Astrocyte (in vitro differentiated cells and primary cell): ENCODE measurements at regions not wholly inside any gene's neighbourhood (a gene's known extent, or its start where the extent isn't known, plus 50 kb on each side); places are given as distances from the start of the nearest gene placed in this dataset.

Experiments
- DNase-seq: peaks from one replicate; pipeline ENCODE4 v3.0.0-alpha.2; 2010; ENCODE audit warnings: low read depth
- FAIRE-seq: peaks from 2 replicates; lab custom pipeline; 2011; peaks lifted over from hg19 to GRCh38; lab: Jason Lieb, UNC
- H2AFZ ChIP-seq: 2 replicates; pipeline ENCODE4 v1.6.0; 2012; ENCODE audit warnings: low read depth, low read length, inconsistent platforms
- H3K27ac ChIP-seq: 2 replicates; pipeline ENCODE4 v1.5.1; 2011; ENCODE audit warnings: low read depth, low read length, inconsistent platforms
- H3K27me3 ChIP-seq: 2 replicates; pipeline ENCODE4 v1.6.0; 2011; ENCODE audit warnings: low read length, inconsistent platforms; ENCODE audit not compliant: insufficient read depth
- H3K36me3 ChIP-seq: 2 replicates; pipeline ENCODE4 v1.5.1; 2011; ENCODE audit warnings: low read length, inconsistent platforms; ENCODE audit not compliant: insufficient read depth
- H3K4me1 ChIP-seq: 2 replicates; pipeline ENCODE4 v1.5.1; 2011; ENCODE audit warnings: low read length, inconsistent platforms; ENCODE audit not compliant: insufficient read depth
- H3K4me2 ChIP-seq: 2 replicates; pipeline ENCODE4 v1.6.0; 2012; ENCODE audit warnings: low read length, inconsistent platforms
- H3K4me3 ChIP-seq: 2 replicates; pipeline ENCODE4 v1.5.1; 2011; ENCODE audit warnings: low read depth, mild to moderate bottlenecking, low read length, inconsistent platforms; ENCODE audit not compliant: insufficient read depth
- H3K79me2 ChIP-seq: 2 replicates; pipeline ENCODE4 v1.6.0; 2012; ENCODE audit warnings: mild to moderate bottlenecking, low read length, inconsistent platforms; ENCODE audit not compliant: insufficient read depth
- H3K9ac ChIP-seq: 2 replicates; pipeline ENCODE4 v1.6.0; 2012; ENCODE audit warnings: mild to moderate bottlenecking, low read length, inconsistent platforms
- H3K9me3 ChIP-seq: 2 replicates; pipeline ENCODE4 v1.5.1; 2012; ENCODE audit warnings: low read depth, mild to moderate bottlenecking, low read length, inconsistent platforms; ENCODE audit not compliant: insufficient read depth
- H4K20me1 ChIP-seq: 2 replicates; pipeline ENCODE4 v1.6.0; 2012; ENCODE audit warnings: low read length, inconsistent platforms; ENCODE audit not compliant: insufficient read depth
- H3K27ac Mint-ChIP-seq: one replicate; pipeline ENCODE4 v1.8.0; 2021; ENCODE audit warnings: mild to moderate bottlenecking, mixed read lengths; ENCODE audit not compliant: unreplicated experiment
- H3K27me3 Mint-ChIP-seq: one replicate; pipeline ENCODE4 v1.8.0; 2021; ENCODE audit warnings: low read depth, mixed read lengths; ENCODE audit not compliant: unreplicated experiment
- H3K36me3 Mint-ChIP-seq: one replicate; pipeline ENCODE4 v1.8.0; 2021; ENCODE audit warnings: low read depth, mixed read lengths; ENCODE audit not compliant: unreplicated experiment
- H3K4me1 Mint-ChIP-seq: one replicate; pipeline ENCODE4 v1.8.0; 2021; ENCODE audit warnings: low read depth, mixed read lengths; ENCODE audit not compliant: unreplicated experiment
- H3K4me3 Mint-ChIP-seq: one replicate; pipeline ENCODE4 v1.8.0; 2021; ENCODE audit warnings: mild to moderate bottlenecking, moderate library complexity, mixed read lengths; ENCODE audit not compliant: unreplicated experiment
- H3K9me3 Mint-ChIP-seq: one replicate; pipeline ENCODE4 v1.8.0; 2021; ENCODE audit warnings: mild to moderate bottlenecking, mixed read lengths; ENCODE audit not compliant: unreplicated experiment
- CTCF ChIP-seq: IDR thresholded peaks from 2 replicates; pipeline ENCODE4 v1.5.1; 2011; ENCODE audit warnings: low read depth, mild to moderate bottlenecking, inconsistent platforms, low read length, moderate library complexity; ENCODE audit not compliant: insufficient read depth
- EZH2 ChIP-seq: IDR thresholded peaks from 2 replicates; pipeline ENCODE4 v1.6.1; 2012; ENCODE audit warnings: mild to moderate bottlenecking, low read length, inconsistent platforms; ENCODE audit not compliant: insufficient read depth

GRCh38 chr12:11555743-11556625, 93.5 kb upstream of the ETV6 start:
- H3K4me1 ChIP-seq: no peaks in the 10 kb centered on the region
- no peak overlapping the region for H2AFZ ChIP-seq
- FAIRE-seq: no peak
- Mint-ChIP-seq H3K9me3 (no peaks in the 10 kb centered on the region), H3K27ac (no peak overlapping the region), H3K27me3 (peaks cover 10% of the 10 kb centered on the region), H3K4me1 (peaks cover 16% of the 10 kb centered on the region), H3K4me3 (no peak overlapping the region), H3K36me3 (peaks cover 3% of the 10 kb centered on the region)
- no peak overlapping the region for H3K9ac ChIP-seq
- TF ChIP-seq EZH2: no peak
- no peaks in the 10 kb centered on the region for H4K20me1 ChIP-seq
- peaks cover 35% of the 10 kb centered on the region for H3K27me3 ChIP-seq
- H3K4me2 ChIP-seq: peak overlapping the region; percentile 39
- H3K27ac ChIP-seq: no peak overlapping the region
- H3K4me3 ChIP-seq: no peak overlapping the region
- H3K36me3 ChIP-seq: no peaks in the 10 kb centered on the region
- peak; percentile 33 for DNase-seq
- no peaks in the 10 kb centered on the region for H3K79me2 ChIP-seq
- H3K9me3 ChIP-seq: no peaks in the 10 kb centered on the region

GRCh38 chr12:11556682-11557081, 92.8 kb upstream of the ETV6 start:
- Histone ChIP-seq H3K79me2 (no peaks in the 10 kb centered on the region), H3K27me3 (peaks cover 35% of the 10 kb centered on the region), H3K9ac (no peak overlapping the region), H3K36me3 (no peaks in the 10 kb centered on the region), H3K9me3 (no peaks in the 10 kb centered on the region), H3K4me2 (peak overlapping the region; percentile 39), H4K20me1 (no peaks in the 10 kb centered on the region), H3K4me1 (no peaks in the 10 kb centered on the region), H3K27ac (no peak overlapping the region), H3K4me3 (no peak overlapping the region), H2AFZ (no peak overlapping the region)
- Mint-ChIP-seq H3K27ac (no peak overlapping the region), H3K4me3 (no peak overlapping the region), H3K36me3 (peaks cover 3% of the 10 kb centered on the region), H3K27me3 (peaks cover 10% of the 10 kb centered on the region), H3K9me3 (no peaks in the 10 kb centered on the region), H3K4me1 (peaks cover 22% of the 10 kb centered on the region)
- DNase-seq (no peak), FAIRE-seq (no peak)
- TF ChIP-seq EZH2 (no peak), CTCF (no peak)

DNA sequence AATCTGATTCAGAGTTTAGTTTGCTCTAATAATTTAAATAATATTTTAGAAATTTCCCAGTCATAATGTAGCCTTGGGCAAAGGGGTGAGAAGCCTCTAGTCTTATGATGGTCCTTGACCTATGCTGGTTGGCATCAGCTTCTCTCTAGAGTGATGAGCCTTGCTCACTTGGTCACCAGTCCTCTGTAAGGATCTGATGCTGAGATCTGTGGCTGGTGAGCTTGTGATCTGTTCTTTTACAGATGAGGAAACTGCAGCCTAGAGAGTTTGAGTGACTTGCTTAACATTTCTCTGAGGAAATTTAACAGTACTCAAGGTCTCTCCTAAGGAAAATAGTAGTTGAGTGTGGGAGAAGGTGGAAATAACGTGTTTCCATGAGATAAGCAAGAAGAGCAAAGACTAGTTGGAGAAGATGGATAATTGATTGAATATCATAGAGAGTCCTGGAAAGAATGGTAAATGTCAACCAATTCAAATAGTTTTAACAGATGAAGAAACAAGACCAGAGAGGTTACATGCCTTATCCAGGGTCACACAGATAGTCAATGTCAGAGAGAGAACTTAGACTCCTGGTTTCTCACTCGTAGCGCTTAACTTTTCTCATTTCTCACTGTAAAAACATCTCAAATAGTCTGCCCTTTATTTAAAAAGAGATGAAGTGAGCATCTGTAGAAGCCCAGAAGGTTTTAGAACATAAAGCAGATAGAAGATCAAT, 89.7 kb upstream of the ETV6 start:
- H3K9me3 ChIP-seq: no peaks in the 10 kb centered on the region
- FAIRE-seq: no peak
- H3K36me3 ChIP-seq: no peaks in the 10 kb centered on the region
- DNase-seq: no peak
- Mint-ChIP-seq H3K27ac (no peak overlapping the region), H3K36me3 (peaks cover 3% of the 10 kb centered on the region), H3K4me3 (no peak overlapping the region), H3K4me1 (peaks cover 26% of the 10 kb centered on the region), H3K9me3 (no peaks in the 10 kb centered on the region), H3K27me3 (peaks cover 10% of the 10 kb centered on the region)
- H3K79me2 ChIP-seq: no peaks in the 10 kb centered on the region
- H3K27me3 ChIP-seq: peaks cover 25% of the 10 kb centered on the region
- no peak overlapping the region for H3K9ac ChIP-seq
- TF ChIP-seq CTCF (no peak), EZH2 (no peak)
- H2AFZ ChIP-seq: no peak overlapping the region
- H3K27ac ChIP-seq: no peak overlapping the region
- no peaks in the 10 kb centered on the region for H3K4me1 ChIP-seq
- no peak overlapping the region for H3K4me2 ChIP-seq
- no peak overlapping the region for H3K4me3 ChIP-seq
- no peaks in the 10 kb centered on the region for H4K20me1 ChIP-seq
